Gastrocnemius medialis (tissue), 4 donors: ENCODE measurements at regions not wholly inside any gene's neighbourhood (a gene's known extent, or its start where the extent isn't known, plus 50 kb on each side); places are given as distances from the start of the nearest gene placed in this dataset.

Experiments used
- ATAC-seq, 2 donors: fragments of 150-250 bp; one replicate each; pipeline ENCODE4 v1.9.1; 2016
- DNase-seq, 2 donors: peaks; one replicate each; pipeline ENCODE4 v3.0.0-alpha.2; 2019
- H3K27ac ChIP-seq, 4 donors: fragments of 200-600 bp; sonication (generic); 1 replicate in 1 of 4; 2 replicates in 3 of 4; pipeline ENCODE4 v1.5.1; 2016 to 2018; ENCODE audit warnings: mild to moderate bottlenecking in 2 of 4, moderate library complexity in 1 of 4
- H3K27me3 ChIP-seq, 3 donors: fragments of 200-600 bp; sonication (generic) in 2 of 3; 1 replicate in 1 of 3; 2 replicates in 2 of 3; pipeline versions ENCODE4 v1.5.1 to v1.6.0; 2016 to 2019; ENCODE audit warnings: mild to moderate bottlenecking in 1 of 3, moderate library complexity in 1 of 3
- H3K36me3 ChIP-seq, 2 donors: fragments of 200-600 bp; sonication (generic) in 1 of 2; one replicate each; pipeline ENCODE4 v1.5.1; 2017 to 2018
- H3K4me1 ChIP-seq, 2 donors: fragments of 200-600 bp; sonication (generic) in 1 of 2; one replicate each; pipeline ENCODE4 v1.5.1; 2016 to 2017; ENCODE audit warnings: mild to moderate bottlenecking in 2 of 2
- H3K4me3 ChIP-seq, 4 donors: fragments of 200-600 bp; sonication (generic) in 3 of 4; 1 replicate in 1 of 4; 2 replicates in 3 of 4; pipeline ENCODE4 v1.5.1; 2016 to 2019; ENCODE audit warnings: mild to moderate bottlenecking in 2 of 4
- H3K9me3 ChIP-seq, 3 donors: fragments of 200-600 bp; sonication (generic) in 2 of 3; 1 replicate in 1 of 3; 2 replicates in 2 of 3; pipeline ENCODE4 v1.5.1; 2016 to 2019
- POLR2A ChIP-seq, 2 donors: fragments of 450-650 bp; IDR thresholded peaks; one replicate each; pipeline ENCODE4 v1.6.1; 2017; ENCODE audit warnings: antibody characterized with exemption in 2 of 2, mild to moderate bottlenecking in 2 of 2, moderate library complexity in 2 of 2
- in situ Hi-C, 4 donors: fragments of 200-750 bp; cut with MboI; loops; one replicate each; pipeline versions ENCODE4 v1.15.0 to v1.8.0; 2017; ENCODE audit warnings: low sequenced_read_pairs in 4 of 4
- intact Hi-C: fragments of 100-400 bp; cut with DNase I; formaldehyde crosslinking; loops from one replicate; pipeline ENCODE4 v1.15.1; 2023; ENCODE audit warnings: low total_unique reads
- TF ChIP-seq, protein P1 (sequence below), 5 experiments: fragments of 450-650 bp in 3 of 5; fragments of 200-600 bp in 2 of 5; sonication (generic) in 2 of 5; IDR thresholded peaks in 4 of 5; conservative IDR thresholded peaks in 1 of 5; 1 replicate in 4 of 5; 2 replicates in 1 of 5; pipeline ENCODE4 v1.5.1; 2016 to 2019; ENCODE audit warnings: antibody characterized with exemption in 5 of 5, mild to moderate bottlenecking in 3 of 5, moderate library complexity in 3 of 5

DNA sequence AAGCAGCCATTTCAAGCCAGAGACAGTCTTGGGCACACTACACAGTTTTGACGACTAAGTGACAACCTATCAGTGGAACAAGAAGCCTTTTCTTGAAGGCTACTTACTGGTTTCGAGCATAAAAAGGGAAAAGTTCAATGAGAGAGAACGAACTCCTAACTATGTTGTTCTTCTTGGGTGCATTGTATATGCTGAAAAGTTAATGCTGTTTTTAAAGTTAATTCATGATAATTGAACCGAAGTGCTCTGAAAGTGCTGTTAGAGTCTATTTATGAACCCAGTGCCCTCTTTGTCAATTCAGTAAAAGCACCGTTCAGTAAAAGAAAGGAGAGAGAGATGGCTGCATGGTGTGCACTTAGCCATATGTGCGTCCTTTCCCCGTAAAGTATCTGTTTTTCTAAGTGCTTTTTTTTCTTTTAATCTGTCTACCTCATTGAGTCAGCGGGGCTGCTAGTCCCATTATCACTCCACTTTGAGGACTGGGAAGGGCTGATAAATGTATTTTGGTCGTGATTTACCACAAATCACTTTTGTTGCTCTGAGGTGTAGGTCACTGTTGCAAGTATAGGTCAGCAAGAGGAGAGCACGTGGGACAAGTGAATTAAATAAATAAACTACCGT is 380.7 kb upstream of the GOLIM4 start:
- H3K9me3 ChIP-seq: no peaks in the 10 kb centered on the region
- H3K4me1 ChIP-seq: no peaks in the 10 kb centered on the region
- in situ Hi-C loops (no loop called here), intact Hi-C loops (no loop called here)
- no peak for ATAC-seq
- H3K36me3 ChIP-seq: no peaks in the 10 kb centered on the region
- H3K4me3 ChIP-seq: no peak overlapping the region
- H3K27me3 ChIP-seq: no peaks in the 10 kb centered on the region
- no peak overlapping the region for H3K27ac ChIP-seq
- DNase-seq: no peak
- no peak for TF ChIP-seq POLR2A (IDR thresholded peaks at IDR 0.05)
- TF ChIP-seq, protein P1, sequence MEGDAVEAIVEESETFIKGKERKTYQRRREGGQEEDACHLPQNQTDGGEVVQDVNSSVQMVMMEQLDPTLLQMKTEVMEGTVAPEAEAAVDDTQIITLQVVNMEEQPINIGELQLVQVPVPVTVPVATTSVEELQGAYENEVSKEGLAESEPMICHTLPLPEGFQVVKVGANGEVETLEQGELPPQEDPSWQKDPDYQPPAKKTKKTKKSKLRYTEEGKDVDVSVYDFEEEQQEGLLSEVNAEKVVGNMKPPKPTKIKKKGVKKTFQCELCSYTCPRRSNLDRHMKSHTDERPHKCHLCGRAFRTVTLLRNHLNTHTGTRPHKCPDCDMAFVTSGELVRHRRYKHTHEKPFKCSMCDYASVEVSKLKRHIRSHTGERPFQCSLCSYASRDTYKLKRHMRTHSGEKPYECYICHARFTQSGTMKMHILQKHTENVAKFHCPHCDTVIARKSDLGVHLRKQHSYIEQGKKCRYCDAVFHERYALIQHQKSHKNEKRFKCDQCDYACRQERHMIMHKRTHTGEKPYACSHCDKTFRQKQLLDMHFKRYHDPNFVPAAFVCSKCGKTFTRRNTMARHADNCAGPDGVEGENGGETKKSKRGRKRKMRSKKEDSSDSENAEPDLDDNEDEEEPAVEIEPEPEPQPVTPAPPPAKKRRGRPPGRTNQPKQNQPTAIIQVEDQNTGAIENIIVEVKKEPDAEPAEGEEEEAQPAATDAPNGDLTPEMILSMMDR (IDR thresholded peaks at IDR 0.05 in 4 of 5, conservative IDR thresholded peaks at IDR 0.05 in 1 of 5): no peak

DNA sequence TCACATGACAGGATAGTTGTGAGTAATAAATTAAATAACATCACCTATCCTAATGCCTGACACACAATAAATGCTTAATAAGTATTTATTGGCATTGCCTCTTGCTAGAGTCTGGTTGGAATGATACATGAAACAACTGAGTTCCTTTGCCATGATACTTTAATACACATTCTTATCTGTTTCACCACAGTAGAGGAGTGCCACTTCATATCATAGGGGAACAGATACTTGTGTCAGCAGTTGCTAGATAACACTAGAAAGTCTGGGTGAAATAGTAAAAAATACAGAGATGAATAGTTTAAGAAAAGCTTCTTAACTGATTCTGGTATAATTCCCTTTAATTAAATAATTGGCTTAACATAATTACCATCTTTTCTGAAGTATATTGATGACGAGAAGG is 380.0 kb upstream of the GOLIM4 start:
- TF ChIP-seq, protein P1 (IDR thresholded peaks at IDR 0.05 in 4 of 5, conservative IDR thresholded peaks at IDR 0.05 in 1 of 5): no peak
- no peak for TF ChIP-seq POLR2A (IDR thresholded peaks at IDR 0.05)
- H3K4me3 ChIP-seq: no peak overlapping the region
- H3K9me3 ChIP-seq: no peaks in the 10 kb centered on the region
- H3K27me3 ChIP-seq: no peaks in the 10 kb centered on the region
- no peak overlapping the region for H3K27ac ChIP-seq
- DNase-seq (no peak), ATAC-seq (no peak)
- H3K4me1 ChIP-seq: no peaks in the 10 kb centered on the region
- H3K36me3 ChIP-seq: no peaks in the 10 kb centered on the region
- intact Hi-C loops (no loop called here), in situ Hi-C loops (no loop called here)

DNA sequence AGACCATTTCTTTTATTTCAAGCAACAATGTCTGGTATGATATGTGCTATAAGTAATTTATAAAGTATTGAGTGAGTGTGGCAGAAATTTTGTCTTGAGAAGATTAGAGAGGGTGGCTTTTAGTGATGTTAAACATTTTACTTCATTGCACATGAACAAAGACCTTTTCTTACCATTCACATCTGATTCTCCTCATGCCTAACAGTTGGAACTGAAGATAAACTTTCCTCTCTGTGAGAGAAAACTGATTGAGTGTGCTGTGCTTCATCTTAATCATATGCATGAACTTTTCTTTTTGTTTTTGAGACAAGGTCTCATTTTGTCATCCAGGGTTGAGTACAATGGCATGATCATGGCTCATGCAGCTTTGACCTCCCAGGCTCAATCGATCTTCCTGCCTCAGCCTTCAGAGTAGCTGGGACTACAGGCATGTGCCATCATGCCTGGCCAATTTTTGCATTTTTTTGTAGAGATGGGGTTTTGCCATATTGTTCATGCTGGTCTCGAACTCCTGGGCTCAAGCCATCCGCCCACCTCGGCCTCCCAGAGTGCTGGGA is 377.7 kb upstream of the GOLIM4 start:
- intact Hi-C loops: no loop called here

DNA sequence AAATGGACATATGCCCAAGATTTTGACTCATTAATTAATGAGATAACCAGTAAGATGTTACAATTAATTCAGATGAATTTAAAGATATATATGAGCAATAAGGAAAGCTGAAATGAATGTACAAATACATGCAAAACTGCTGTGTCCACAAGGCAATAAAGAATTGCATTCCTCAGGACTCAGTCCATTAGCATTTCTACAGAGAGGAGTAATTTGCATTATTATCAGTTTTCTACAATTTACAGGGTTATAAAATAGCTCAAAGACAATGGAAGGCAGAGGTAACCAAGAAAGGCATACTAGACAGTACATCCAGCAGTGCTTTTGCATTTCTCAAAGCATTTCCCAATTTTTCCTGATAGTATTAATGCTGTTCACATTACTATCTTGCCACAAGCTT is 377.1 kb upstream of the GOLIM4 start:
- no peaks in the 10 kb centered on the region for H3K4me1 ChIP-seq
- ATAC-seq (no peak), DNase-seq (no peak)
- H3K27me3 ChIP-seq: no peaks in the 10 kb centered on the region
- intact Hi-C loops: no loop called here
- in situ Hi-C loops: loop anchor here in 1 of 4 donors (25.0 kb wide), 1 partner anchor 260 kb away; no protein-coding TSS in a partner anchor
- H3K27ac ChIP-seq: no peak overlapping the region
- H3K9me3 ChIP-seq: no peaks in the 10 kb centered on the region
- H3K4me3 ChIP-seq: no peak overlapping the region
- H3K36me3 ChIP-seq: no peaks in the 10 kb centered on the region
- TF ChIP-seq POLR2A (IDR thresholded peaks at IDR 0.05): no peak
- TF ChIP-seq, protein P1 (IDR thresholded peaks at IDR 0.05 in 4 of 5, conservative IDR thresholded peaks at IDR 0.05 in 1 of 5): no peak

More for the DNA sequence above, 377.7 kb upstream of the GOLIM4 start:
- ATAC-seq: no peak
- DNase-seq: no peak
- Histone ChIP-seq H3K36me3 (no peaks in the 10 kb centered on the region), H3K4me1 (no peaks in the 10 kb centered on the region), H3K27me3 (no peaks in the 10 kb centered on the region), H3K27ac (no peak overlapping the region), H3K9me3 (no peaks in the 10 kb centered on the region), H3K4me3 (no peak overlapping the region)
- in situ Hi-C loops: loop anchor here in 1 of 4 donors (25.0 kb wide), 1 partner anchor 261 kb away; no protein-coding TSS in a partner anchor
- no peak for TF ChIP-seq POLR2A (IDR thresholded peaks at IDR 0.05)
- TF ChIP-seq, protein P1 (IDR thresholded peaks at IDR 0.05 in 4 of 5, conservative IDR thresholded peaks at IDR 0.05 in 1 of 5): no peak
